Ishikawa (cell line): ENCODE measurements at regions not wholly inside any gene's neighbourhood (a gene's known extent, or its start where the extent isn't known, plus 50 kb on each side); places are given as distances from the start of the nearest gene placed in this dataset.

Experiments used
- CEBPB ChIP-seq: IDR thresholded peaks from 2 replicates; pipeline ENCODE4 v1.6.1; 2012
- CREB1 ChIP-seq: IDR thresholded peaks from 2 replicates; pipeline ENCODE4 v1.6.1; 2012; ENCODE audit warnings: low read depth
- EGR1 ChIP-seq: IDR thresholded peaks from 2 replicates; pipeline ENCODE4 v1.6.1; 2012
- EP300 ChIP-seq: IDR thresholded peaks from 2 replicates; pipeline ENCODE4 v1.6.1; 2012; ENCODE audit warnings: borderline replicate concordance
- FOXM1 ChIP-seq: IDR thresholded peaks from 2 replicates; pipeline ENCODE4 v1.6.1; 2012; ENCODE audit warnings: low read depth, borderline replicate concordance
- MAX ChIP-seq: IDR thresholded peaks from 2 replicates; pipeline ENCODE4 v1.6.1; 2012
- NFIC ChIP-seq: IDR thresholded peaks from 2 replicates; pipeline ENCODE4 v1.6.1; 2012
- RAD21 ChIP-seq: IDR thresholded peaks from 2 replicates; pipeline ENCODE4 v1.6.1; 2012; ENCODE audit warnings: low read depth
- REST ChIP-seq: IDR thresholded peaks from 2 replicates; pipeline ENCODE4 v1.6.1; 2012; ENCODE audit warnings: low read depth, mild to moderate bottlenecking
- TAF1 ChIP-seq: IDR thresholded peaks from 2 replicates; pipeline ENCODE4 v1.6.1; 2012; ENCODE audit warnings: low read depth, mild to moderate bottlenecking
- TEAD4 ChIP-seq: IDR thresholded peaks from 2 replicates; pipeline ENCODE4 v1.6.1; 2012
- ZBTB7A ChIP-seq: IDR thresholded peaks from 2 replicates; pipeline ENCODE4 v1.6.1; 2012; ENCODE audit warnings: low read depth

- TF ChIP-seq RAD21 (no peak), TEAD4 (no peak), TAF1 (no peak), REST (no peak), EP300 (no peak), ZBTB7A (no peak), NFIC (no peak), EGR1 (no peak), MAX (no peak), FOXM1 (no peak), CREB1 (no peak), CEBPB (no peak)
These were observed 144.7 kb downstream of the BARHL2 start for GRCh38 chr1:90572446-90572845.
